HG03439 (cell line): ENCODE measurements at regions not wholly inside any gene's neighbourhood (a gene's known extent, or its start where the extent isn't known, plus 50 kb on each side); places are given as distances from the start of the nearest gene placed in this dataset.
"Not testable (repeated sequence)": the region's sequence is repeated elsewhere in the genome, so short reads cannot be mapped to it uniquely, and the experiment has no call there.

ENCODE experiments used
- ATAC-seq: cut with Tn5 transposase; IDR thresholded peaks from one replicate; pipeline ENCODE4 v1.9.1; 2021; ENCODE audit warnings: mild to moderate bottlenecking, moderate library complexity; ENCODE audit not compliant: unreplicated experiment

- no peak for ATAC-seq
These were observed 167.9 kb upstream of the PRICKLE2 start for GRCh38 chr3:64393193-64393592.

GRCh38 chr3:64392001-64392400, 166.7 kb upstream of the PRICKLE2 start:
- ATAC-seq = no peak

GRCh38 chr3:64390893-64391292, 165.6 kb upstream of the PRICKLE2 start:
- no peak for ATAC-seq

- ATAC-seq = no peak
These were observed 163.6 kb upstream of the PRICKLE2 start for GRCh38 chr3:64388886-64389285.

GRCh38 chr3:64387688-64388087, 162.4 kb upstream of the PRICKLE2 start:
- no peak for ATAC-seq

GRCh38 chr3:64385277-64385676, 160.0 kb upstream of the PRICKLE2 start:
- no peak for ATAC-seq

- no peak for ATAC-seq
These were observed 159.3 kb upstream of the PRICKLE2 start for GRCh38 chr3:64384561-64384960.

GRCh38 chr3:64382153-64382552, 156.9 kb upstream of the PRICKLE2 start:
- ATAC-seq = no peak

- ATAC-seq = no peak
These were observed 156.1 kb upstream of the PRICKLE2 start for GRCh38 chr3:64381367-64381766.

- no peak for ATAC-seq
These were observed 155.3 kb upstream of the PRICKLE2 start for GRCh38 chr3:64380546-64380945.

- no peak for ATAC-seq
These were observed 154.0 kb upstream of the PRICKLE2 start for GRCh38 chr3:64379221-64379620.

- no peak for ATAC-seq
These were observed 152.7 kb upstream of the PRICKLE2 start for GRCh38 chr3:64377942-64378341.

- no peak for ATAC-seq
These were observed 150.5 kb upstream of the PRICKLE2 start for GRCh38 chr3:64375737-64376136.

GRCh38 chr3:64369390-64369789, 144.1 kb upstream of the PRICKLE2 start:
- no peak for ATAC-seq

GRCh38 chr3:64368257-64369020, 143.2 kb upstream of the PRICKLE2 start:
- no peak for ATAC-seq

GRCh38 chr3:64365877-64366276, 140.6 kb upstream of the PRICKLE2 start:
- ATAC-seq = no peak

- no peak for ATAC-seq
These were observed 138.6 kb upstream of the PRICKLE2 start for GRCh38 chr3:64363842-64364241.

GRCh38 chr3:64361962-64362735, 136.9 kb upstream of the PRICKLE2 start:
- ATAC-seq = no peak

- not testable (repeated sequence) for ATAC-seq
These were observed 135.8 kb upstream of the PRICKLE2 start for GRCh38 chr3:64361036-64361435.

GRCh38 chr3:64360280-64360679, 135.0 kb upstream of the PRICKLE2 start:
- no peak for ATAC-seq

- ATAC-seq = no peak
These were observed 134.5 kb upstream of the PRICKLE2 start for GRCh38 chr3:64359735-64360134.

GRCh38 chr3:64358853-64359252, 133.6 kb upstream of the PRICKLE2 start:
- no peak for ATAC-seq
